Fibroblast of mammary gland (primary cell): ENCODE measurements at regions not wholly inside any gene's neighbourhood (a gene's known extent, or its start where the extent isn't known, plus 50 kb on each side); places are given as distances from the start of the nearest gene placed in this dataset.

Experiments used
- DNase-seq: peaks from one replicate; pipeline ENCODE4 v3.0.0-alpha.2; 2010; ENCODE audit warnings: low read depth
- H3K4me3 ChIP-seq: 2 replicates; pipeline ENCODE4 v1.5.1; 2011; ENCODE audit warnings: low read depth, mild to moderate bottlenecking, low read length, moderate library complexity; ENCODE audit not compliant: control insufficient read depth
- TF ChIP-seq, protein P1 (sequence below): conservative IDR thresholded peaks from 2 replicates; pipeline ENCODE4 v1.5.1; 2011; ENCODE audit warnings: low read depth, low read length, inconsistent platforms; ENCODE audit not compliant: control insufficient read depth, insufficient read depth

DNA sequence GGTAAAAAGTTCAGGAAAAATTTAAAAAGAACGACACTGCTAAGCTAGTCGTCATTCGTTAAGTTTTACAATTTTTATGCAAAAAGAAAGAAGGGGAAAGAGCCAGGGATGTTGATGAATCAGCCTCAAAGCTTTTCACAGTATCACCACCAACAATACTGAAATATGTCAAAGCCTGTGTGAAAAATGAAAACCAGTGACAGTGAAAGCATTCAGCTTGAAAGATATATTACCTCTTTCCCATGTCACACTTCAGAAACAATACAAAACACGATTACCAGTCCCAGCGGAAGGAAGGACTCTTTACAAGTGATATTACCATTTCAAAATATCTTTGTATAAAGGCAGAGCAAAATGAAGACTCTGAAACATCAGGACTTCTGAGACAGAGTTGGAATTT, 489.2 kb downstream of the EPHA7 start:
- no peak overlapping the region for H3K4me3 ChIP-seq
- TF ChIP-seq, protein P1, sequence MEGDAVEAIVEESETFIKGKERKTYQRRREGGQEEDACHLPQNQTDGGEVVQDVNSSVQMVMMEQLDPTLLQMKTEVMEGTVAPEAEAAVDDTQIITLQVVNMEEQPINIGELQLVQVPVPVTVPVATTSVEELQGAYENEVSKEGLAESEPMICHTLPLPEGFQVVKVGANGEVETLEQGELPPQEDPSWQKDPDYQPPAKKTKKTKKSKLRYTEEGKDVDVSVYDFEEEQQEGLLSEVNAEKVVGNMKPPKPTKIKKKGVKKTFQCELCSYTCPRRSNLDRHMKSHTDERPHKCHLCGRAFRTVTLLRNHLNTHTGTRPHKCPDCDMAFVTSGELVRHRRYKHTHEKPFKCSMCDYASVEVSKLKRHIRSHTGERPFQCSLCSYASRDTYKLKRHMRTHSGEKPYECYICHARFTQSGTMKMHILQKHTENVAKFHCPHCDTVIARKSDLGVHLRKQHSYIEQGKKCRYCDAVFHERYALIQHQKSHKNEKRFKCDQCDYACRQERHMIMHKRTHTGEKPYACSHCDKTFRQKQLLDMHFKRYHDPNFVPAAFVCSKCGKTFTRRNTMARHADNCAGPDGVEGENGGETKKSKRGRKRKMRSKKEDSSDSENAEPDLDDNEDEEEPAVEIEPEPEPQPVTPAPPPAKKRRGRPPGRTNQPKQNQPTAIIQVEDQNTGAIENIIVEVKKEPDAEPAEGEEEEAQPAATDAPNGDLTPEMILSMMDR = no peak
- DNase-seq = no peak

DNA sequence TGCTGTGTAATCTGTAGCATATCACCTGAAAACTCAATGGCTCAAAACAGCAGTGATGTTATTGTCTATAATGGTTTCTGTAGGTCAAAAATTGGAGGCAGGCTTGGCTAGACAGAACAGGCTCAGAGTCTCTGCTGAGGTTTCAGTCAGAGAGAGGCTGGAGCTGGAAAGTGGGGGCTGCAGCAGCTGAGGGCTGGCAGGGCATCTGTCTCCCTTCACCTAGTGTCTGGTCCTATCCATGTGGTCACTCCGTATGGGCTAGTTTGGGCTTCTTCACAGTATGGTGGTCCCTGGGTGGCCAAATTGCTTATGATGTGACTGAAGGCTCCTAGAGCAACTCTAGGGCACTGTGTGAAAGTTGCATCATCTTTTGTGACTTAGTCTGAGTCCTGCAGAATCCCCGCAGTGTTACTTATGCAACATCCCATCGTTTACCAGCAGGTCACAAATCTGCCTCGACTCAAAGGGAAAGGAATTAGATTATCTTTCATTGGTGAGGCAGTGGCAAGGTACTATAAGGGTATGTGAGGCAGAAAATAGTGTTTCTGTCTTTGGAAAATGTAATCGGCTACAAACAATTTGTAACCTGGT, 497.0 kb downstream of the EPHA7 start:
- TF ChIP-seq, protein P1 = no peak
- no peak overlapping the region for H3K4me3 ChIP-seq
- no peak for DNase-seq

DNA sequence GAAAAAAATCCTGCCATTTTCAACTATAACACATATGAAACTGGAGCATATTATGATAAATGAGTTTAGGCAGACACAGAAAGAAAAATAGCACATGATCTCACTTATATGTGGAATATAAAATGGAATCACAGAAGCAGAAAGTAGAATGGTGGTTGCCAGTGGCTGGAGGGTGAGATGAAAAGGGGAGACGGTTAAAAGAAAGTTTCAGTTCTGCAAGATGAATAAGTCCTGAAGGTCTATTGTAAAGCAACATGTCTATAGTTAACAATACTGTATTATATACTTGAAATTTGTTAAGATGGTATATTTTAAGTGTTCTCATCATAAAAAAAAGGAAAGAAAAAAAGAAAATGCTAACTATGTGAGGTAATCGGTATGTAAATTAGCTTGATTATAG, 503.9 kb downstream of the EPHA7 start:
- TF ChIP-seq, protein P1 = no peak
- no peak for DNase-seq
- no peak overlapping the region for H3K4me3 ChIP-seq

DNA sequence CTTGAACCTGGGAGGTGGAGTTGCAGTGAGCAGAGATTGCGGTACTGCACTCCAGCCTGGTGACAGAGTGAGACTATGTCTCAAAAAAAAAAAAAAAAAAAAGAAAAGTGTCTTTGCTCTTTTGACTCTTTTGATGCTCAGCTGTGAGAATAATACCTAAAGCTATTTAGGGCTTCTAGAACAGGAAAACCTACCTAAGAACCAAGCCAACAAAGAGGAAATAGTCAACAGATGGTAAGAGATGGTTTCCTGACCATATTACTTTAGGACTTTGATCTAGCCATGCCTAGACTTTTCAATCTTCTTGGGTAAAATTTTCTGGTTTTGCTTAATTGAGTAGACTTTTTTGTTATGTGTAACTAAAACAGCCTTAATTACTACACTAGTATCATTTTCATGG, 508.1 kb downstream of the EPHA7 start:
- TF ChIP-seq, protein P1 = no peak
- no peak overlapping the region for H3K4me3 ChIP-seq
- no peak for DNase-seq

DNA sequence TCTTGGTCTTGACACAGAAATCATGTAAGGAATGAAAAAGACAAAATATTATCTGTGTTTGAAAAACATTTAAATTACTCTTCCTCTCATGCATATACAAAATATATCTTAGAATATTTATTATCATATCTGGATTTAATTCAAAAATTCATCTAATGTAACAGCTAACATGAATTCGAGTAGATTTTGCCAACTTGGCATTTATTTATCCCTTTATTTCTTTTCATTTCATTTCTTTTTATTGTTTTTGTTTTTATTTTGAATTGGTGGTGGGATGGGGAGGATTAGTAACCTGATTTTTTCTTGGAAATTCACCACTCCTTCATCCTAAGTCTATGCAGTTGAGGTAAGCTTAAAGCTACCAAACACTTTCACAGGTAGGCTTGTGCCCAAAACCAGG, 508.7 kb downstream of the EPHA7 start:
- TF ChIP-seq, protein P1 = no peak
- DNase-seq = no peak
- no peak overlapping the region for H3K4me3 ChIP-seq

DNA sequence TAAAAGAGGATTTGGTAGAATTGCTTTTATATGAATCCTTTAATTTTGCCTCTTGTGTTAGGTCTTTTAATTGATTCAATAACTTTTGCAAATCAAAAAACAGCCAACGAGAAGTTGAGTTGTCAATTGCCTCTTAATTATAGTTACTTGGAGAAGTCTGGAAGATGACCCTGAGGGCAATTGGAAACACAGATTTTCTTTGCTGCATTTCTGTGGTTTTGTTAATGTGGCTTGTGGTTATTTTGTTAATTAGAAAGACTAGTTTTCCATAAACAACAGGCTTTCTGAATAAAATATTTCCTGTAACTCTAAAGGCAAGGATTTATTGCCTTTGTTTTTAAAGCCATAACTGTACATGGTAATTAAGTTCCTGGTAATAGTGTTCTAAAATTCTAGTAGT, 513.0 kb downstream of the EPHA7 start:
- H3K4me3 ChIP-seq = no peak overlapping the region
- no peak for DNase-seq
- TF ChIP-seq, protein P1 = no peak

DNA sequence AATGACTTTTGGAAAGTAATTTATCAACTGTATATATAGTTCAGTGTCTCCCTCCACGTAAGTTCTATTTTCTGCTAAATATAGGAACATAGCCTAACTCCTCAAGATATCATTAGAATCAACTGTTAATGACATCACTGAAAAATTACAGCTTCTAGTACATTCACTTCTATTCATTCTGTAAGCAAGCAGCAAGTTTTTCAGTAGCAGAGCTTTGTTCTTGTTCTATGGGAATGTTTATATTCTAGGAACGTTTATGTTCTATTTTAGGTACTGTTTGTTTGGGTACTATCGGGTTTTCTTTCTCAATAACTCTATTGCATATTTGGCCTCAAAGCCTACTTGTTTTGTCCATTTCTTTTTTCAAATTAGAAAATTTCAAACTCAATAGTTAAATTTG, 525.6 kb downstream of the EPHA7 start:
- no peak overlapping the region for H3K4me3 ChIP-seq
- no peak for DNase-seq
- TF ChIP-seq, protein P1 = no peak
